ENCODE measurements at regions not wholly inside any gene's neighbourhood (a gene's known extent, or its start where the extent isn't known, plus 50 kb on each side); places are given as distances from the start of the nearest gene placed in this dataset.

DNA sequence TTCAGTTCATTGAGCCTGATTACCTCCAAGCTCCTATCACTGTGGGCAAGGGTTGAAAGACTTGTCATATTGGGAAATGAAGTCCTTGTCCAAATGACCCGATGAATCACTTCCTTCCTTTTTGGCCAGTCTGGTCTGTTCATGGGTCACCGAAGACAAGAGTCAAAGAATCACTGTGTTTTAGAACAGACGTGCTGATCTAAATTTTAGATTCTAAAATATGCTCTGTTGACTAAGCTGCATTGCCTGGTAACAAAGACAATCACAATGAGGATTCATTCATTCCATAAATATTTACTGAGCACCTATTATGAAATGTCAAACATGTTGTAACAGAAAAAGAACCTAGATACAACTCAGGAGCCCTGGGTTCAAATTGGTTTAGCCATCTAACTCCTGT is 99.4 kb upstream of the RND3 start:
- TF ChIP-seq CTCF (conservative IDR thresholded peaks at IDR 0.05; ENCODE audit: low read length), result no peak
- no peak overlapping the region for H3K4me3 ChIP-seq (ENCODE audit: low read length)
- peak; percentile 94 for DNase-seq (ENCODE audit: low read depth)

DNA sequence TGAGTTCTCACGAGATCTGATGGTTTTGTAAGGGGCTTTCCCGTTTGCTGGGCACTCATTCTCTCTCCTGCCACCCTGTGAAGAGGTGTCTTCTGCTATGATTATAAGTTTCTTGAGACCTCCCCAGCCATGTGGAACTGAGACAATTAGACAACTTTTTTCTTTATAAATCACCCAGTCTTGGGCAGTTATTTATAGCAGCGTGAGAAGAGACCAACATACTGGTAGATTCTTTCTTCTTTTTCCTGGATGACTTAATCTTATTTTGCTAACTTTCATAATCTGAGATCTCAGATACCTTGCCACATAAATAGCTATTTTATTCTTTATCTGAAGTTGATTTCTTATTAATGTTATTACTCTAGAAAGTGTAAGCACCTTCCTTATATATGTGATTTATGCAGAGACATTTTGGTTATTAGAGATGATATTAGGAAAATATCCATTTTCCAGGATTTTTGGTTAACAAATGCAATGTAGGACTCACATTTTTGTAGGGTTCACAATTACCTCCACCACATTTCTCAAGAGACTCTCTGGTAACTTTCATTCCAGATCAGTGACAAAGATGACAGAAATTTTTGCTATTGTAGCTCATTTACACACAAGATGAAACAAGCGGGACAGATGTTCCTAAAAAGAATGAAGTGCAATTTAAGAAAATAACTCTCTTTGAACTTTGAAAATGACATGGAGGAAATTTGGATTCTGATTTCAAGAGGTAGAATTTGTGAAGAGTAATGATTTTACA is 97.9 kb upstream of the RND3 start:
- DNase-seq (ENCODE audit: low read depth), result peak; percentile 79
- H3K4me3 ChIP-seq (ENCODE audit: low read length), result no peak overlapping the region
- TF ChIP-seq CTCF (conservative IDR thresholded peaks at IDR 0.05; ENCODE audit: low read length), result no peak

DNA sequence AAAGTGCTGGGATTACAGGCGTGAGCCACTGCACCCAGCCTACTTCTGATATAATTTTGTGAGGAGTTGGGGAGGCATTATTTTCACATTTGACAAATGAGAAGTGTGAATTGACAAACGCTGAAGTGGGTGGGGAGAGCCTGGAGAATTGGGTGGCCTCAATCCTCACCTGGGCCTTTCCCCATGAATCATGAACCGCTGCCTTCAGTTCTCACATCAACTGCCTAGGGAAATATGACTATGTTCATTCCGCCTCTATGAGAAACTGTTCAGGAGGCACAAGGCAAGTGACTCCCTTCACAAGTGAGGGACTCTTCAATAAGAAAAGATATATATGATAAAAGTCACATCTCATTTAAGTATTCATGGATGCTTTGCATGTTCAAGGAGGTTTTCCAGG is 96.6 kb upstream of the RND3 start:
- no peak for DNase-seq (ENCODE audit: low read depth)
- H3K4me3 ChIP-seq (ENCODE audit: low read length), result no peak overlapping the region
- no peak for TF ChIP-seq CTCF (conservative IDR thresholded peaks at IDR 0.05; ENCODE audit: low read length)

DNA sequence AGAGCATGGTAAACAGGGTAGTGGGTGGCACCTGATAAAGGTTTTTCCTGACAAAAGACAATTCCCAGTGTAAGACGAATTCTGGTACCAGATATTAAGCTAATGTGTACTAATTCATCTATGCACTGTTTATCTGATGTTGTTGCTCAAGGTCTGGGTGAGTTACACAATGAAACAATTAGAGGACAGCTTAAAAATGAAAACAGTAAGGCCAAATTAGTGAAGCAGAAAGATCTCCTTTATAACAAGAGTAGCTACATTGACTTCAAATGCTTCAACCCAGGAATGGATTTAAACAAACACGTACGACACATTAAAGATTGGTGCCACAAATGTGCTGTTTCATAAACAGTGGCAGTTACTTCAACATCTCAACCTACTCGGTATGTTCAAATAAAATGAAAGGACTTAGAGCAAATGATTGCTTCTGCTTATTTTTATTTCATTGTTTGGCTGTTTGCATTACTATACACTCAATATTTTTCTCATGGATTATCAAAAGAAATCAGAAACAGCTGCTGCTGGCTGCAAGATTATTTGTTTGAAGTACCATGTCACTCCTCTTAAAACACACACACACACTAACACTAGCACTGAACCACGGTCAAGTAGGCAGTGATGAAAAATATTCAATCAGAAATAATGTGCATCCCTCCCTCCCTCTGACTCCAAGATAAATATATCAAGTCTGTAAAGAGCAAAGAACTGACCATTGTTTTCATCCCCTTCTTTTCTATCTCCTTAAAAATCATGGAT is 94.4 kb upstream of the RND3 start:
- no peak overlapping the region for H3K4me3 ChIP-seq (ENCODE audit: low read length)
- no peak for TF ChIP-seq CTCF (conservative IDR thresholded peaks at IDR 0.05; ENCODE audit: low read length)
- DNase-seq (ENCODE audit: low read depth), result peak; percentile 43

GRCh38 chr2:150578481-150578880 is 91.0 kb upstream of the RND3 start:
- no peak for DNase-seq (ENCODE audit: low read depth)
- TF ChIP-seq CTCF (conservative IDR thresholded peaks at IDR 0.05; ENCODE audit: low read length), result no peak
- H3K4me3 ChIP-seq (ENCODE audit: low read length), result no peak overlapping the region

DNA sequence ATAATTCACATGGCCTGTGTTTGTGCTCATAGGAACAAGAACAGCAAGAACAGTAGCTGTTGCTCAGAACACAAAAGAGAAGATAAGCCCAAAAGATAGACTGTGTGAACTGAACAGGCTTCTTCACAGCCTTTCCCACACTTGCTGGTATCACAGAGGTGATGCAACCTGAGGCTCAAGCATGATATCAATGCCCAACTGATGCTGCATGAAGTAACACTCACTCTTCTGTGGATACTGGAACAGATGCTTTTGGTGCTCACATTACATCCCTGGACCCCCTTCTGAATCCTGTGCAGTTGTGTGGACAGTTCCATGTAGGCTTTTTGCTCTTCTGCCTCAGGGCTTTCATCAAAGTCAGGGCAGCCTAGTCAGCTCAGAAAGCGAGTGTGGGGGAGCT is 88.4 kb upstream of the RND3 start:
- no peak overlapping the region for H3K4me3 ChIP-seq (ENCODE audit: low read length)
- TF ChIP-seq CTCF (conservative IDR thresholded peaks at IDR 0.05; ENCODE audit: low read length), result no peak
- peak; percentile 35 for DNase-seq (ENCODE audit: low read depth)

GRCh38 chr2:150572961-150573395 is 85.5 kb upstream of the RND3 start:
- no peak overlapping the region for H3K4me3 ChIP-seq (ENCODE audit: low read length)
- TF ChIP-seq CTCF (conservative IDR thresholded peaks at IDR 0.05; ENCODE audit: low read length), result no peak
- no peak for DNase-seq (ENCODE audit: low read depth)

Measured in AG10803 (cell line).